ENCODE measurements at regions not wholly inside any gene's neighbourhood (a gene's known extent, or its start where the extent isn't known, plus 50 kb on each side); places are given as distances from the start of the nearest gene placed in this dataset.

DNA sequence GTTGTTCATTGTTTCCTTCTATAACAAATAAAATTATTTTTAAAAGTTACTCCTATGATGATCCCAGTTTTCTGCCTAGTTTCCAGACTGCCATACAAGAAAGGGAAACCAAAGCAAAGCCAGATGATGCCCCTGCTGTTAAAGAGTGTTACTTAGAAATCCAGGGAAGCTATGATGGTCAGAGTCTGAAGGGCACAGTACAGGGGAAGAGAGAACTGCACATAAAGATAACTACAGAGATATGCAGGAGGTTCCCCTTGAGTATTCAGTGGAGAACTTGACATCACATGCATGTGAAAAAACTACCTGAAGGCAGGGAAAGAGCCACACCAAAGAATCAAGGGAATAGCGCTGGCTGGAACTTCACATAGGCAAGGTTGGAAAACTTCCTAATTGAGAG, 494.2 kb upstream of the FSTL5 start:
- WGBS, 2 donors = 97 to 100% methylated on average over 1 of the region's 1 CpG
- H3K9me3 ChIP-seq (ENCODE audit: control insufficient read depth in 4 of 4, insufficient read depth in 3 of 4, low read length in 3 of 4) = peaks cover 0 to 3% (median 0%) of the 10 kb centered on the region in 4 donors
- TF ChIP-seq, protein P1, sequence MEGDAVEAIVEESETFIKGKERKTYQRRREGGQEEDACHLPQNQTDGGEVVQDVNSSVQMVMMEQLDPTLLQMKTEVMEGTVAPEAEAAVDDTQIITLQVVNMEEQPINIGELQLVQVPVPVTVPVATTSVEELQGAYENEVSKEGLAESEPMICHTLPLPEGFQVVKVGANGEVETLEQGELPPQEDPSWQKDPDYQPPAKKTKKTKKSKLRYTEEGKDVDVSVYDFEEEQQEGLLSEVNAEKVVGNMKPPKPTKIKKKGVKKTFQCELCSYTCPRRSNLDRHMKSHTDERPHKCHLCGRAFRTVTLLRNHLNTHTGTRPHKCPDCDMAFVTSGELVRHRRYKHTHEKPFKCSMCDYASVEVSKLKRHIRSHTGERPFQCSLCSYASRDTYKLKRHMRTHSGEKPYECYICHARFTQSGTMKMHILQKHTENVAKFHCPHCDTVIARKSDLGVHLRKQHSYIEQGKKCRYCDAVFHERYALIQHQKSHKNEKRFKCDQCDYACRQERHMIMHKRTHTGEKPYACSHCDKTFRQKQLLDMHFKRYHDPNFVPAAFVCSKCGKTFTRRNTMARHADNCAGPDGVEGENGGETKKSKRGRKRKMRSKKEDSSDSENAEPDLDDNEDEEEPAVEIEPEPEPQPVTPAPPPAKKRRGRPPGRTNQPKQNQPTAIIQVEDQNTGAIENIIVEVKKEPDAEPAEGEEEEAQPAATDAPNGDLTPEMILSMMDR (IDR thresholded peaks at IDR 0.05; ENCODE audit: control extremely low read depth, extremely low read depth) = no peak

DNA sequence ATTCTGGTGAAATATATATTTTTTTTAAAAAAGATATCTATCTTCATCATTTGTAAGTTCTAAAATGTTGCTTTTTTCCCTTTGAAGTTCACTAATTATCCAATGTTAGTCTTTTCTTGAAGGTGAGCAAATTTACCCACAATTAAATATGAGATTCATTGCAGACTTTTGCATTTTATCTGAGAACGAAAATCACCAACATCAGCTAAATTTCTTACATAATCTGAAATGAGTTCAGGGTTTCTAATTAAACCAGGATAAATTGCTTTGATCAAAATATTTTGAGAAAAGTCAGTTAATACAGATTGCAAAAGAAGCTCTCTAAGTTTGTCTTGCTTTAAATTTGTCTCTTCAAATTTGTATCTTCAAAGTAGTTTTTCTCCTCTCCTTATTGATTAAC, 486.4 kb upstream of the FSTL5 start:
- TF ChIP-seq, protein P1 (IDR thresholded peaks at IDR 0.05; ENCODE audit: control extremely low read depth, extremely low read depth) = no peak
- WGBS, 2 donors = 68 to 81% methylated on average over 1 of the region's 1 CpG
- Histone ChIP-seq H3K4me3 (no peak overlapping the region), H3K36me3 (ENCODE audit: control insufficient read depth in 4 of 4, insufficient read depth in 4 of 4, low read length in 4 of 4) (no peaks in the 10 kb centered on the region), H3K27me3 (ENCODE audit: control insufficient read depth in 3 of 3, insufficient read depth in 3 of 3, low read length in 2 of 3) (no peaks in the 10 kb centered on the region), H3K9me3 (ENCODE audit: control insufficient read depth in 4 of 4, insufficient read depth in 3 of 4, low read length in 3 of 4) (no peaks in the 10 kb centered on the region), H3K4me1 (ENCODE audit: control insufficient read depth in 5 of 5, insufficient read depth in 5 of 5, low read length in 5 of 5) (no peaks in the 10 kb centered on the region), H3K27ac (ENCODE audit: low read depth in 1 of 2, low read length in 1 of 2) (no peak overlapping the region), H3K9ac (ENCODE audit: insufficient read depth in 1 of 2, low read length in 2 of 2) (no peak overlapping the region)
- DNase-seq (no peak), ATAC-seq (ENCODE audit: insufficient read depth, low FRiP score) (no peak)

More for the DNA sequence above, 494.2 kb upstream of the FSTL5 start:
- ATAC-seq (ENCODE audit: insufficient read depth, low FRiP score) (no peak), DNase-seq (no peak)
- Histone ChIP-seq H3K36me3 (ENCODE audit: control insufficient read depth in 4 of 4, insufficient read depth in 4 of 4, low read length in 4 of 4) (no peaks in the 10 kb centered on the region), H3K9ac (ENCODE audit: insufficient read depth in 1 of 2, low read length in 2 of 2) (no peak overlapping the region), H3K4me3 (no peak overlapping the region), H3K27me3 (ENCODE audit: control insufficient read depth in 3 of 3, insufficient read depth in 3 of 3, low read length in 2 of 3) (no peaks in the 10 kb centered on the region), H3K4me1 (ENCODE audit: control insufficient read depth in 5 of 5, insufficient read depth in 5 of 5, low read length in 5 of 5) (no peaks in the 10 kb centered on the region), H3K27ac (ENCODE audit: low read depth in 1 of 2, low read length in 1 of 2) (no peak overlapping the region)

DNA sequence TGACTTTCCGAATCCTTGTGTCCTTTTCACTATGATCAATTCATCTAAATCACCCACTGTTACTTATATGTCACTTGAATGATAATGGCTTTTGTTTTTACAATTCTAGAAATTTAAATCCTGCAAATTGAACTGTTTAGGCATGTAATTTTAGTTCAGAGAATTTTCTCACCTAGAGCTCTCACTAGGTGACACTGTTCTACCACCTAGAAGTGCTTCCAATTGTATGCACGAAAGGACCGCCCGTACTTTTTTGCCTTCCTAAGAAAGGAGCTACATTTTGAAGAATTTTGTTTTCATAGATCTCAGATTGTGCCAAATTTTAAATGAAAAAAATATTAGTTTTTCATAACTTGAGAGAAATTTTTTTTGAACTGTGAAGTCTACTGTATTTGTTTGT, 481.6 kb upstream of the FSTL5 start:
- DNase-seq (peak in 1 of 3 donors; percentile 2), ATAC-seq (ENCODE audit: insufficient read depth, low FRiP score) (no peak)
- H3K27ac ChIP-seq (ENCODE audit: low read depth in 1 of 2, low read length in 1 of 2) = no peak overlapping the region
- H3K9ac ChIP-seq (ENCODE audit: insufficient read depth in 1 of 2, low read length in 2 of 2) = no peak overlapping the region
- 56 to 63% methylated on average over 4 of the region's 4 CpGs for WGBS, 2 donors
- no peak overlapping the region for H3K4me3 ChIP-seq
- H3K36me3 ChIP-seq (ENCODE audit: control insufficient read depth in 4 of 4, insufficient read depth in 4 of 4, low read length in 4 of 4) = no peaks in the 10 kb centered on the region
- H3K9me3 ChIP-seq (ENCODE audit: control insufficient read depth in 4 of 4, insufficient read depth in 3 of 4, low read length in 3 of 4) = no peaks in the 10 kb centered on the region
- TF ChIP-seq, protein P1 (IDR thresholded peaks at IDR 0.05; ENCODE audit: control extremely low read depth, extremely low read depth) = no peak
- no peaks in the 10 kb centered on the region for H3K27me3 ChIP-seq (ENCODE audit: control insufficient read depth in 3 of 3, insufficient read depth in 3 of 3, low read length in 2 of 3)
- no peaks in the 10 kb centered on the region for H3K4me1 ChIP-seq (ENCODE audit: control insufficient read depth in 5 of 5, insufficient read depth in 5 of 5, low read length in 5 of 5)

DNA sequence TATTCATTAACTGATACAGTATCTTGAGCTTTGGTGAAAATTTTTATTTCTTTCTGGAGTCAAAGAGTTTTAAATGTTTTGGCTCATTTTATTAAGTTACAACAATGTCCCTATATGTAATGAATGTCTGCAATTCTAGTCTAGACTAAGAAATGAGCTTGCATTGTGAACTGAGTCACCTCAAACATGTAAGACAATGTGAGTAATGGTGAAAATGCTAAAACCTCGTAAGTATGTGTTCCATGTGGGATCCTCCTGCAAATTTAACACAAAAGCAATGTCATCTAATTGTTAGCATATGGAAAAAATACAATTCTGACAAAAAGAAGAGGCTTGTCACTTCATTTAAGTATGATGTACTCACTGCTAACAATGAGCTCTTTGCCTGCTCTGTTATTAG, 480.5 kb upstream of the FSTL5 start:
- ATAC-seq (ENCODE audit: insufficient read depth, low FRiP score) (no peak), DNase-seq (no peak)
- H3K27ac ChIP-seq (ENCODE audit: low read depth in 1 of 2, low read length in 1 of 2) = no peak overlapping the region
- WGBS, 2 donors = 32 to 51% methylated on average over 1 of the region's 1 CpG
- no peaks in the 10 kb centered on the region for H3K36me3 ChIP-seq (ENCODE audit: control insufficient read depth in 4 of 4, insufficient read depth in 4 of 4, low read length in 4 of 4)
- TF ChIP-seq, protein P1 (IDR thresholded peaks at IDR 0.05; ENCODE audit: control extremely low read depth, extremely low read depth) = no peak
- no peak overlapping the region for H3K9ac ChIP-seq (ENCODE audit: insufficient read depth in 1 of 2, low read length in 2 of 2)
- H3K27me3 ChIP-seq (ENCODE audit: control insufficient read depth in 3 of 3, insufficient read depth in 3 of 3, low read length in 2 of 3) = no peaks in the 10 kb centered on the region
- no peaks in the 10 kb centered on the region for H3K4me1 ChIP-seq (ENCODE audit: control insufficient read depth in 5 of 5, insufficient read depth in 5 of 5, low read length in 5 of 5)
- no peak overlapping the region for H3K4me3 ChIP-seq
- peaks cover 0 to 1% (median 0%) of the 10 kb centered on the region in 4 donors for H3K9me3 ChIP-seq (ENCODE audit: control insufficient read depth in 4 of 4, insufficient read depth in 3 of 4, low read length in 3 of 4)

All from lung (tissue), 11 donors.